Erythroblast (primary cell): ENCODE measurements at regions not wholly inside any gene's neighbourhood (a gene's known extent, or its start where the extent isn't known, plus 50 kb on each side); places are given as distances from the start of the nearest gene placed in this dataset.

Experiments
- GATA1 ChIP-seq: IDR thresholded peaks from 2 replicates; pipeline ENCODE4 v1.6.1; 2011; ENCODE audit warnings: low read depth, mild to moderate bottlenecking, control low read depth, low read length, moderate library complexity
- POLR2A ChIP-seq: IDR thresholded peaks from 2 replicates; pipeline ENCODE4 v1.6.1; 2011; ENCODE audit warnings: mild to moderate bottlenecking, low read length

DNA sequence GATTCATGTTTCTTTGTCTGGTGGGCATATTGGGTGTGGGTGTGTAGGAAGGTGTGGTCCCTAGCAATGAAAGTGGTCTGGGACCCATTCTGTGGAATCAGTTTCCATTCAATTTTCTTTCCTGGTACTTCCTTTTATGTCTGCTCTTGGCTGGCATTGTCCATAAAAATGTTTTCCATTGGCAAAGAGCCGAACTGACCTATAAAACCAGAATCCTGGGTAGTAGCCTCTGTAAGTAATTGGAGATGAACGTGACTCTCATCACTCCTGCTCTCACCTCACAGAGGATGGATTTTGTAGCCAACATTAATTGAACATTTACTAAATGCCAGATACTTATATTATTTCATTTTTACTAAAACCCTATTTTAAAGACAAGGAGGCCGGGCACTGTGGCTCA lies 66.5 kb upstream of the IRX3 start:
- TF ChIP-seq POLR2A (no peak), GATA1 (no peak)
